GM19240 (cell line): ENCODE measurements at regions not wholly inside any gene's neighbourhood (a gene's known extent, or its start where the extent isn't known, plus 50 kb on each side); places are given as distances from the start of the nearest gene placed in this dataset.

Source experiments
- DNase-seq: peaks from one replicate; pipeline ENCODE4 v3.0.0; 2011; ENCODE audit warnings: low spot score; ENCODE audit not compliant: insufficient read length

GRCh38 chr9:91098203-91098850 lies 263.4 kb downstream of the AUH start:
- DNase-seq, result no peak

DNA sequence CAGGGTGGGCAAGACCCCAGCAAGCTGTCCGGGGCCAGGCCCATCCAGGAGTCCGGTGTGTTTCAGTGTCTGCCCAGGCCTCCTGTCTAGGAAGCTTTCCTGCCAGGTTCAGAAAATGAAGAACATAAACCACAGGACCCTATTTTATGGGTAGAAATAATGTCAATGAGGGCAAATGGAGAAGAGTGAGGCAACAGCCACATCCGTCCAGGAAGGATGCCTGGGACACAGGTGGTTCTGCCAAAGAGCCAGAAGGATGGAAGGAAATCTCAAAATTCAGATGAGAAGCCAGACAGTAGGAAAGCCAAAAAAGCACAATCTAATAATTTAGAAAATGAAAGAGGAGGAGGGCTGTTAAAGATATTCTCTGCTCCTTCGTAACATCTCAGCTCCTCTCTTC lies 262.3 kb downstream of the AUH start:
- no peak for DNase-seq

DNA sequence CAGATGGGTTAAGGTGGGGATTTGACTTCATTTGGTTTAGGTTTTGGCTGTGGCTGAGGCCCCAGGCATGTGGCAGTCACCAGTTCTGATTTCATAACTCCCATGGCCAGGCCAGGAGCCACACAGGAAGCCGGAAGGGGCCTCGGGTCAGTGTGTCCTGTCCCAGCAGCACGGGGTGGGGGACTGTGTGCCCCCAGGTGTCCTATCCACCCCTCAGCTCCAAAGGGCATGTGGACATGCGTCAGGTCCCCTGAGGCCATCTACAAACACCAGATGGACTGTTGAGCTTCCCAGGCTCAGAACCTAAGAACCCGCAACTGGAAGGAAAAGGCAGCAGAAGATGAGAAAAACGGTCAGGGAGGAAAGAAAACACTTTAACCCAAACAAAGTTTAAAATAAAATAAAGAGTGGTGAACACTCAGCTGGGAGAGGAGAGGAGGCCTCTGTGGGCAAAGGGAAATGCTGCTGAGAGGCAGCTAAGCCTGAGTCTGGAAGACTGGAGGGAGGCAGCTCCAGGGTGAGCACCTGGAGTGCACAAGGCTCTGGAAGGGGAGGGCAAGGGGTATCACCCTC lies 260.8 kb downstream of the AUH start:
- DNase-seq, result no peak

DNA sequence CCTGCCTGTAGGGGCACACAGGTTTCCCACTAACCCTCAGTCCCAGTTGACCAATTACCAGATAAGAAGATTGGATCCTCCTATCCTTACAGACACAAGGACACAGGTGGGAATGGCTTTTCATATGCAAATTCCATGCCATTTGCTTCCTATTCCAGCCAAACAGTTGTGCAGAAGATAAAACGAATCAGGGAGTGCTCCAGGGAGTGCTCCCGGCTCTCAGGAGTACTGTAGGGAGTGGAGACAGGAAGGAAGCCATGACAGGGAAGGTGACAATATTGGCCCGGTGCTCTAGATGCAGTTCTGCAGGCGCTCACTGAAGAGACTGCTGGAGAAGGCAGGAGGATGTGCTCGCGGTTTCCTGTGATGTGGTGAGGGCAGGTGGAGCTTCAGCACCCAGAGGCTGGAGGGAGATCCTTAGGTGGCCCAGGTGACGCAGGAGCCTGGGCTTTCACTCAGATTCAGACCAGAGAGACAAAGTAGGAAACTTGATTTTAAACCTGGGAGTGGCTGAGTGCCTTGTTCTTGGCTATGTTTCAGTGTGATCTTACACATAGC lies 260.0 kb downstream of the AUH start:
- DNase-seq, result peak; percentile 48

DNA sequence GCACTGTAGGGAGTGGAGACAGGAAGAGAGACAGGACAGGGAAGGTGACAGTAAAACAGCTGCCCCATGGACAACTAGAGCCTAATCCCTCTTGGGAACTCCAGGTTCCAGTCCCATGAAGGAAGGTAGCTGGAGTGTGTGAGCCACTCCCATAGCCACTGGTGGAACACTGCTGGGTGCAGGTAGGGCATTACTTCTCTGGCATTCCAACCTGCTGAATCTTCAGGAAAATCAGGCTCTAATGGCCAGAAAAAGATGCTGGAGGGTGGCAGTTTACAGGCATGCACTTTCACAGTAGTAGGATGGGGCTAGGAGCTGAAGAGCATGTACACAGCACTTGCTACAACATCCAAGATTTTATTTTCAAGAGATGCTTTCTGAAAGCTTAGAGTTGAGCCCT lies 259.4 kb downstream of the AUH start:
- DNase-seq, result no peak

DNA sequence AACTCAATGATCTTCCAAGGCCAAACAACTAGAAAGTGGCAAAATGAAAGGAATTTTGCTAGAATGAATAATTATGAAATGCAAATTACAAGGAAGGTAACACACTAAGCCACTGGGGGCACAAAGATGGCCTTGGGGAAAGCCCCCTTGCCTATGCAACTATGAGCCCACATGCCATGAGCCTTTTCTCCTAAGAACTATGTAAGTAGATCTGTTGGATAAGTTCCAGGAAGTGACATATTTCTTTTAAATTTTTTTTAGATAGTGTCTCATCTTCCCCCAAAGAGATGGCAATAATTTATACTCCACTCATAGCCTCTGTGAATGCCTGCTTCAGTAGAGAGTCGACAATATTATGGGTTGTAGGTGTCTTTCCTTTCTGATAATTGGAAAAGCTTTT lies 257.8 kb downstream of the AUH start:
- no peak for DNase-seq

DNA sequence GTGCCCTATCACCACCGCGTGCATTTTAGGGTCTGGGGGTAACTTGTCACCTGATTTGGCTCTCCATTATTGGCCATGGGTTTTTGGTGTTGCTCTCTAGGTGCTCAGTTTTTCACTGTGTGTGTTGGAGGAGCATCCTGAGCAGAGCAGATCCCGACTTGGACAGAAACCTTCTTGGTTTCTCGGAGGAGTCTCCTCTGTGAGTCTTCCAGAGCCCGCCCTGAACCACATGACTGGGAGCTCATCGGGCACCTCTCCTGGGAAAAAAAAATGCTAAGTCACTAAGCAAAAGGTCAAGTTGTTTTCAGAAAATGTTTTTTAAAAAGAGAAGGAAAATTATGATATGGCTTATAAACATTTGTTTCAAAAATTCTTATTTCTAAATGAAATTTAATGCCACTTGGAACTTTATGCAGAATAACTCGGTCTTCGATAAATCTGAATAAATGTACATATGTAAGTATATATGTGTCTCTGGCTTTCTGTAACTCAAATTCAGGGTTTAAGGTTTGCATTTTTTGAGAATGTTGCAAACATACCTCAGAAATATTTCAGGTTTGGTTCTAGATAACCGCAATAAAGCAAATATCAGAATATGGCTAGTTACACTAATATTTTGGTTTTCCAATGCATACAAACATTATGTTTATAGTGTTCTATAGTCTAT lies 255.2 kb downstream of the AUH start:
- no peak for DNase-seq

DNA sequence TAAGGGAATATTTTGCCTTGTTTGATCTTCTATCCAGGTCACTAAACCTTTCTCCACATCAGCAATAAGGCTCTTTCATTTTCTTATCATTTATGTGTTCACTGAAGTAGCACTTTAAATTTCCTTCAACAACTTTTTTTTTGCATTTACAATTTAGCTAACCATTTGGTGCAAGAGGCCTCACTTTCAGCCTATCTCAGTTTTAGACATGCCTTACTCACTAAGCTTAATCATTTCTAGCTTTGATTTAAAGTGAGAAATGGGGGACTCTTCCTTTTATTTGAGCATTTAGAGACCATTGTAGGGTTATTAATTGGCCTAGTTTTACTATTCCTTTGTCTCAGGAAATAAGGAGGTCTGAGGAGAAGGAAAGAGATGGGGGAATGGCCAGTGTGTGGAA lies 250.5 kb downstream of the AUH start:
- no peak for DNase-seq

DNA sequence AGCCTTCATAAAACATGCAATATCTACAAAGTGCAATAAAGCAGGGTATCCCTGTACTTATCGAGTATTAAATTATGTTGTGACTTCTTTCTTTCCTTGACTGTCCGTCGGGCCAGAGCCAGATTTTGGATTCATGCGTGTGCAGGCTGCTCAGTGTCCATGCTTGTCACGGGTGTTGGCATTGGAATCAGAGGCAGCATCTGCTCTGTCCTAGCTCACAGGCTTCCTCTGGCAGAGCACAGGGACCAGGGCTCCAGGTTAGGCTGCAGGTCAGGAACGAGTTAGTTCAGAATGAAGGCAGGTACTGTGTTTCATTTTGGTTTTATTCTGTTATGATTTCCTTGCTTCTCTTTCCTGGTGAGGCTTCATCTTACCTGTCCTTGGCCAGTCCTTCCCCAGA lies 249.8 kb downstream of the AUH start:
- DNase-seq, result no peak

DNA sequence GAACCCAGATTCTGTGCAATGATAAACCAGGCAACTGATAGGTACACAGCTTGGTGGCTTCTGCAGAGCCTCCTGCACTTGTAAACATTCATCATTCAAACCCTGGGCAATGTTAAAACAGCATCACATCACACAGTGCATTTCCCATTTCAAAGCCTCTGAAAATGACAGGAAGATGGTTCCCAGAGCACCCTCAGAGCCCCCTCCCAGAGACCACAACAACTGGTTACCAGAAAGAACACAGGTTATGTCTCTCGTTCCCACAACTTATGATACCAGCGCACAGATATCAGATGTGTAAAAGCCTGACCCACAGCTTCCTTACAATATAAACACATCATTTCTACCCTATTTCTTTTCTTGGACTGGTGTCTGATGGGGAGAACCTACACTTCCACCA lies 248.7 kb downstream of the AUH start:
- no peak for DNase-seq

DNA sequence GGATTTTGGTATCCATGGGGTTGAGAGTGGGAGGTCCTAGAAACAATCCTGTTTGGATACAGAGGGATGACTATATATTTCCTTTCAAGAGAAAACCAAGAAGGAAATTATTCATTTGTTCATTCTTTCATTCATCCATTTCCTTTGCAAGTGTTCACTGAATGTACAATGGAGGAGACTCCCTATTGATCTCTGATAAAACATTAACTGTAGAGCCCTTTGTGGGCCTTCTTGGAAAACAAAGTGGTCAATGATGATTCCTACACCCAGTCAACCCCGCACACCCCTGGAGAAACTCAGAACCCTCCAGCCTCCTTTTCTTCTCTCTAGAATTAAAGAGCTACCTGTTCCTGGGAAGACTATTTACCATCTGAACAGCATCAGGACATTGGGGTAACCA lies 247.3 kb downstream of the AUH start:
- DNase-seq, result no peak

GRCh38 chr9:91116211-91116610 lies 245.5 kb downstream of the AUH start:
- no peak for DNase-seq

GRCh38 chr9:91116711-91117110 lies 245.0 kb downstream of the AUH start:
- no peak for DNase-seq

DNA sequence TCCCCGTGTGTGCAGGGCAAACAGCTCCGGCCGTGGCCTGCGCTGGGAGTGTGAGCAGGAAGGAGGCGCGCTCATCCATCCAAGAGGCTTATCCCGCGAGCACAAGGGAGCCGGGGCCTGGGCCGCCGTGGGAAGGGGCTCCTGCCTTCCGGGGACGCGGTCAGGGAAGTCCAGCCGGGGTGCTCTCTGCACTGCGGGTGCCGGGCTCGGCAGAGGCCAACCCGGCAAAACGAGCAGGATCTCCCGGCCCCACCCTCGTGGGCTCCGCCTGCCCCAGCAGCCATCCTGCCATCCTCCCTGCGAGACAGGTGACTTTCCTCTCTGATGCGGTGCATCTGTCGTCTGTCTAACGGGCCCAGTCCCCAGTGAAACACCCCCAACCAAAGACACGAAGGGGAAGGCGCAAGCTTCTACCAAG lies 244.2 kb downstream of the AUH start:
- DNase-seq, result no peak

DNA sequence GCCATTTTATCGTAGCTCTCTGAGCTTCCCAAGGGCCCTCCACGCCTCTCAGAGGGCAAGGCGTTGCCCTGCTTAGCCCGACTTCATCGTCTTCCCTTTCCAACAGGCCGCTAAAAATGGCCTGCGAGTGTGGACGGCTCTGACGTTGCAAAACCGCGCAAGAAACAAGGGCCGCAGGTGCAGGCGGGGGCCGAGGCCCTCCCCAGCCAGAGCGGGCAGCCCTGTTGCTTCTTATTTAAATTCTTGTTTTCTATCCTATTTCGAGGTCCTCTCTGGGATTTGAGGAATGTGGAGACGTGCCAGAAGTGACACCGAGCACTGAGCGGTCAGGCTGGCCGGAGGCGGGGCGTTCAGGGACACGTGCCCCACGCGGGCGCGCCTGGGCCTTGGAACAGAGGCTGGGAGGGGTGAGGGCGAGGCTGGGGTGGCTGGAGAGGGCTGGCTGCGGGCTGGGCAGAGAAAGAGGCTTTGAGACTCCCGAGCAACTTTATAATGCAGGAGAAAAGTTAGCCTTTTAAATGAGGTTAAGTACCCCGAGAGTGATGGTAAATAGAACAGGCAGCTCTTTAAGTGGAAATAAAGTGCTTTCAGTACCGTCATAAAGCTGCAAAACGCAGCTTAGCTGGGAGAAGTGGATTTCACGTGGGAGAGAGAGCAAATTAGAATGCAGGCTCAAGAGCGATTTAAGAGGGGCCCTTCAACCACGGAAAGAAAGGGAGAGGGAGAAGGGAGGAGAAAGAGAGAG lies 243.6 kb downstream of the AUH start:
- no peak for DNase-seq

DNA sequence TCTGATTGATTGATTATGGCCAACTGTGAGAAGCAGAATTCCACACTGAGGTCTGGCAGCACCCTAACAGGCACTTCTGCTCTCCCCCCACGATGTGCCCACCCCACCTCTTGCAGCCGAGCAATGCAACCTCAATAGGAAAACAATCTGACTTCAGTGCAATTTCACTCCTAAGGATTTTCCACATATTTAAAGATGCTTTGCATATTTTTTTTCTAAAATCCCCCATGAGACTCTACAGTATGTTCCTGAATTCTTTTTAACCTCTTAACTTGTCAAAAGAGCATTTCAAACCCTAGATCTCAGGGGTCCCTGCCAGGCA lies 243.1 kb downstream of the AUH start:
- DNase-seq, result no peak

DNA sequence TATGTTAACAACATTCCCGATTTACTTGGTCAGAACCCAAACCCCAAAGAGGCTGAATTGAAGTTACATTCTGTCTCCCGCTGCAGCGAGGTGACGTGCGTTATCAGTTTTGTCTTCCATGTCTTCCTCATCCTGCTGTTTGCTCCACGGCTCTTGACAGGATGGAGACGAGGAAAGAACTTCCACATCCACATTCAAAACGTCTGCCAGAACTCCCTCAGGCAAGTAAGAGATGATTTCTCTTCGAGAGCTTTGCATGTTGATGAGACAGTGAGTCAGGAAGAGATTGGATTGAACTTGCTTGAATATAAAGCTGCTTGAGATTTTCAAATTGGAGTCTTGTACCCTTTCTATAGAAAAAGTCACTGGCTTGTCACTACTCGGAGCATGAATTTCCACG lies 242.6 kb downstream of the AUH start:
- DNase-seq, result no peak

- DNase-seq, result no peak
Measured at GRCh38 chr9:91119679-91120078, 242.0 kb downstream of the AUH start.

DNA sequence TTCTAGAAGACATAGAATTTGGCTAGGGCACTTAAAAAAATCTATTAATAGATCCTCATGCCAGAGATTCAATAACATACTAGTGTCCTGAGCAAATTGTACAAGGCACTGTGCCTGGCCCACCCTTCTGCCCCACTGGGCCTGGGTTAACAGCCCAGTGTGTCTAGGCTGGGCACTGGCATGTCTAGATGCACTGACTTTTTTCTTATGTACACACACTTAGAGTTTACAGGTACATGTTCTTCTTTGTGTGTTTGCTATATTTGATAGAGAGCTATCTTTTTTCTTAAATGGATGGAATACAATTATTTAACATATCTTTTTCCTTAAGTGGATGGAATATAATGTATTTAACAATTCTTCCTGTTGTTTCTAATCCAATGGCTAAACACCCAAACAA lies 241.5 kb downstream of the AUH start:
- DNase-seq, result no peak

DNA sequence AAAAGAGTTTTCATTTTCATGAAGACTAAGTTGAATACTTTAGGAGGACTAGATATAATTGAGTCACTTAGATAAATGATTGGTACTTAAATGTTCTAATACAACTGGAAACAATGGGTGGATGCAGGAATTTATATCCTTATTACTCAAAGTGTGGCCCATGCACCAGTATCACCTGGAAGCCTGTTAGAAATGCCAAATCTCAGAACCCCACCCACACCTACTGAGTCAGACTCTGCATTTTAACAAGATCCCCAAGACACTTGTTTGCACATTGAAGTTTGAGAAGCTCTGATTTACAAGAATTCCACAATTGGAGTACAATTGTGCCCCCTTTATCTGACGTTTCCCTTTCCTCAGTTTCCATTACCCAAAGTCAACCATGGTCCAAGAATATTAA lies 239.0 kb downstream of the AUH start:
- no peak for DNase-seq

GRCh38 chr9:91126761-91127445 lies 234.8 kb downstream of the AUH start:
- DNase-seq, result no peak

- no peak for DNase-seq
Measured at GRCh38 chr9:91127653-91128052, 234.1 kb downstream of the AUH start.
